Endothelial cell of umbilical vein (primary cell): ENCODE measurements at regions not wholly inside any gene's neighbourhood (a gene's known extent, or its start where the extent isn't known, plus 50 kb on each side); places are given as distances from the start of the nearest gene placed in this dataset.

ENCODE experiments used
- CTCF ChIP-seq, 2 donors: IDR thresholded peaks; 1 replicate in 1 of 2; 2 replicates in 1 of 2; pipeline ENCODE4 v1.5.1; 2011; ENCODE audit warnings: low read length in 2 of 2, mild to moderate bottlenecking in 2 of 2, moderate library complexity in 2 of 2, control low read depth in 1 of 2, inconsistent platforms in 1 of 2, low read depth in 1 of 2; ENCODE audit not compliant: insufficient read depth in 1 of 2; ENCODE audit errors: extremely low read depth in 1 of 2
- MAX ChIP-seq: IDR thresholded peaks from 2 replicates; pipeline ENCODE4 v1.6.1; 2011; ENCODE audit not compliant: insufficient read depth, insufficient read length

- TF ChIP-seq CTCF (IDR thresholded peaks at IDR 0.05; ENCODE audit: extremely low read depth in 1 of 2, insufficient read depth in 1 of 2, low read depth in 1 of 2, low read length in 2 of 2) (peak; percentile 64 to 65), MAX (no peak)
Measured at GRCh38 chr9:78121488-78121887, 89.9 kb upstream of the GNAQ start.
